Left renal cortex interstitium (tissue), 4 donors: ENCODE measurements at regions not wholly inside any gene's neighbourhood (a gene's known extent, or its start where the extent isn't known, plus 50 kb on each side); places are given as distances from the start of the nearest gene placed in this dataset.

Source experiments
- DNase-seq, 4 donors: peaks; one replicate each; pipeline ENCODE4 v3.0.0-alpha.2; 2013; ENCODE audit warnings: low read depth in 4 of 4, low spot score in 2 of 4, missing footprints in 1 of 4

DNA sequence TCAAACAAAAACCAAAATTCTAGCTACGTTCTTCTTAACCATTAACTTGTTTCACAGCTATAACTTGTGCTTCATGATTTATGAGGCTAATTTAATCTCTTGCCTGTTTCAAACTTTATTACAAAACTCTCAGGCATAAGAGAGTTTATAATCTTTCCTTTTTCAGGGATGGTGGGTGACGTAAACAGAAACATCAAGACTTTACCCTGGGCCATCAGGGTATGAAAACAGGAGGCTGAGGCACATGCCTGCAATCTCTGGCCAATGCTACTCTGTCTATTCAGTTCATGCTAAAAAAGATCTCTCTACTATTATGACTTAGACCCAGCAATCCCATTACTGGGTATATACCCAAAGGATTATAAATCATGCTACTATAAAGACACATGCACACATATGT is 55.9 kb upstream of the VWC2 start:
- DNase-seq, result no peak

DNA sequence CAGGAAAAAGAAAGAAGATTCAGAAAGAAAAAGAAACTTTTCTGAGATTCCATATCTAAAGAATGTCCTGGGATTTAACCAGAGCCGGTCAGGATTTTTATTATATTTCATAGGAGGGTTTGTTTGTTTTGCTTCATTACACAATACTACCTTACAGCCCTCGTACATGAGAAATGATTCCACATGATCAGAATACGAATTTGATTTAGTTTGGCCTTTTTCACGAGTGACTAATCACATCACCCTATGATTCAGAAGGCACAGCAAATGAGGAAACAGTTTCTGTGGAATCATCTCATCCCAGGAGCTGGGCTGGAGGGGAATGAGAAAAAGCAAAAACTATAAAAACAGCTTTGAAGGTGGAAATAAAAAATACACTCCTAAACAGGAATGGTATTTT is 54.7 kb upstream of the VWC2 start:
- DNase-seq, result no peak

DNA sequence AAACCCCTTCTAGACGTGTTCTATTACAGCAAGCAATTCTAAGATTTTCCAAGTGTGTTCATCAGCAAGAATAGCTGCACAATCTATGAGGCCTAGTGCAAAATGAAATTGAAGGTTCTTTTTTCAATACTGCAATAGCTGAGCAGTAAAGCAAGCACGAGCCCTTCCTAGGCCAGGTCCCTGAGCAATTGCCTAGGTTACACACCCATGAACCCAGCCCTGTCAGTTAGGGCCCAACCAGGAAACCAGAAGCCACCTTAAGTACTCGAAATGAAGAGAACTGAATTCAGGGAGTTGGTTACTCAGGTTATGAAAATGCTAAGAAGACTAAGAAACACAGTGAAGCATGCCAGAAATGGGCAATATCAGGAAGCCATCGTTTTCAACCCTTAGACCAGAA is 52.0 kb upstream of the VWC2 start:
- no peak for DNase-seq
